HUES48 (cell line): ENCODE measurements at regions not wholly inside any gene's neighbourhood (a gene's known extent, or its start where the extent isn't known, plus 50 kb on each side); places are given as distances from the start of the nearest gene placed in this dataset.
"Not testable (repeated sequence)": the region's sequence is repeated elsewhere in the genome, so short reads cannot be mapped to it uniquely, and the experiment has no call there.

Experiments
- H3K27ac ChIP-seq: one replicate; pipeline ENCODE4 v1.7.0; 2013; ENCODE audit warnings: low read depth, low read length, inconsistent platforms
- H3K27me3 ChIP-seq: 2 replicates; pipeline ENCODE4 v1.6.1; 2013; ENCODE audit warnings: mild to moderate bottlenecking, low read length; ENCODE audit not compliant: control insufficient read depth, insufficient read depth
- H3K36me3 ChIP-seq: 2 replicates; pipeline ENCODE4 v1.6.1; 2013; ENCODE audit warnings: low read length; ENCODE audit not compliant: control insufficient read depth, insufficient read depth
- H3K4me1 ChIP-seq: 2 replicates; pipeline ENCODE4 v1.6.1; 2013; ENCODE audit warnings: mild to moderate bottlenecking, low read length; ENCODE audit not compliant: control insufficient read depth, insufficient read depth
- H3K4me3 ChIP-seq: 2 replicates; pipeline ENCODE4 v1.5.1; 2013; ENCODE audit warnings: mild to moderate bottlenecking, low read depth, low read length
- H3K9ac ChIP-seq: 2 replicates; pipeline ENCODE4 v1.6.1; 2013; ENCODE audit warnings: mild to moderate bottlenecking, low read depth, low read length, moderate library complexity
- H3K9me3 ChIP-seq: 2 replicates; pipeline ENCODE4 v1.6.1; 2013; ENCODE audit warnings: low read length; ENCODE audit not compliant: control insufficient read depth, insufficient read depth

DNA sequence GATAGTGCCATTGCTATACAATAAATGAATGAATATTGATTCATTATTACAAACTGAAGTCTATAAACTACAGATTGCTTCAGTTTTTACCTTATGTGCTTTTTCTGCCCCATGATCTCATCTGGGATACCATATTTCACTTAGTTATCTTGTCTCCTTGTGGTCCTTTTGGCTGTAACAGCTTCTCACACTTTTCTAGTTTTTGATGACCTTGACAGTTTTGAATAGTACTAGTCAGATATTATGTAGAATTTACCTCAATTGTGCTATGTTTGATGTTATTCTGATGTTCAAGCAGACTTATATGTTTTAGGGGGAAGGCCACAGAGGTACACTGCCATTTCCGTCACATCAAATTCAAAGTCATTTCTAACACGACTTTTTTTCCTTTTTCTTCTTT is 2364.3 kb upstream of the ACO1 start:
- H3K27me3 ChIP-seq, result no peaks in the 10 kb centered on the region
- H3K9ac ChIP-seq, result no peak overlapping the region
- H3K36me3 ChIP-seq, result no peaks in the 10 kb centered on the region
- no peaks in the 10 kb centered on the region for H3K4me1 ChIP-seq
- no peaks in the 10 kb centered on the region for H3K9me3 ChIP-seq
- no peak overlapping the region for H3K27ac ChIP-seq
- no peak overlapping the region for H3K4me3 ChIP-seq

- H3K27ac ChIP-seq, result no peak overlapping the region
- H3K9ac ChIP-seq, result no peak overlapping the region
Measured at GRCh38 chr9:30035761-30036160, 2348.7 kb upstream of the ACO1 start.

DNA sequence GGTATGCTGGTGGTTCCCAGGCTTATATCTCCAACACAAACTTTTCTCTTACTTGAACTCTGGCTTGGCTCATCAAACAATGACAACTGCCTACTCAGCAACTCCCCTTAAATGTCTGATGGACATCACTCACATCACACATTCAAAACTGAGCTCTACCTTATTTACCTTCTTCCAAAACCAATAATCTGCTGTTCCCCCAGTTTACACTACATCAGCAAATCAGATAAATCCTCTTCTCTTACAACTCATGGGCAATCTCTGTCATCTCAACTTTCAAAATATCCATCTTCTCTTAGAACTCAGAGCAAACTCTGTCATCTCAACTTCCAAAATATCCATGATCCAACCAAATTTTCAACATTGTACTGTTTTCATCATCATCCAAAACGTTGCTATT is 2347.9 kb upstream of the ACO1 start:
- Histone ChIP-seq H3K9me3 (no peaks in the 10 kb centered on the region), H3K9ac (no peak overlapping the region), H3K4me1 (no peaks in the 10 kb centered on the region), H3K27me3 (no peaks in the 10 kb centered on the region), H3K4me3 (no peak overlapping the region), H3K36me3 (no peaks in the 10 kb centered on the region), H3K27ac (no peak overlapping the region)

More at GRCh38 chr9:30035761-30036160, 2348.7 kb upstream of the ACO1 start:
- H3K9me3 ChIP-seq, result no peaks in the 10 kb centered on the region
- H3K27me3 ChIP-seq, result no peaks in the 10 kb centered on the region
- H3K4me3 ChIP-seq, result no peak overlapping the region
- H3K36me3 ChIP-seq, result no peaks in the 10 kb centered on the region
- no peaks in the 10 kb centered on the region for H3K4me1 ChIP-seq

- no peaks in the 10 kb centered on the region for H3K27me3 ChIP-seq
- H3K36me3 ChIP-seq, result no peaks in the 10 kb centered on the region
- H3K9me3 ChIP-seq, result no peaks in the 10 kb centered on the region
- no peak overlapping the region for H3K27ac ChIP-seq
- H3K4me1 ChIP-seq, result no peaks in the 10 kb centered on the region
- no peak overlapping the region for H3K9ac ChIP-seq
- H3K4me3 ChIP-seq, result no peak overlapping the region
Measured at GRCh38 chr9:30039712-30040111, 2344.7 kb upstream of the ACO1 start.

- Histone ChIP-seq H3K4me1 (no peaks in the 10 kb centered on the region), H3K27me3 (no peaks in the 10 kb centered on the region), H3K4me3 (no peak overlapping the region), H3K9ac (no peak overlapping the region), H3K36me3 (no peaks in the 10 kb centered on the region), H3K9me3 (no peaks in the 10 kb centered on the region), H3K27ac (no peak overlapping the region)
Measured at GRCh38 chr9:30048396-30048795, 2336.0 kb upstream of the ACO1 start.

GRCh38 chr9:30058463-30058862 is 2326.0 kb upstream of the ACO1 start:
- no peak overlapping the region for H3K27ac ChIP-seq
- H3K9ac ChIP-seq, result no peak overlapping the region
- H3K9me3 ChIP-seq, result no peaks in the 10 kb centered on the region
- no peak overlapping the region for H3K4me3 ChIP-seq
- H3K4me1 ChIP-seq, result no peaks in the 10 kb centered on the region
- H3K36me3 ChIP-seq, result no peaks in the 10 kb centered on the region
- H3K27me3 ChIP-seq, result no peaks in the 10 kb centered on the region

DNA sequence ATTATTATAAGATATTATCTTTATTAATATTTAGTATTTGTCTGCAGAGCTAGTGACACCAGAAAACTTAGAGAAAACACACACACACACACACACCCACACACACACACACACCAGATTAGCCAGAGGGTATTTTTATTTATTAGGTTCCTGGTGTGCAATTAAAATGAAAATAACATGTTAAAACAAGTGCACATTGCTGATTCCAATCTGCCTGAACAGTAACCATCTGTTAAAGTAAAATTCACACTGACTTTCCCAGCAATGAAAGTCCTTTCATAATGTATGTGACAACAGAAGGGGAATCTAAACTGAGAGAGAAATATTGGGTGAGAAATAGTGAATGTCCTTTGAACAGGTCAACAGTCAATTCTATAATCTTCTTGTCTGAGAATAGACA is 2323.5 kb upstream of the ACO1 start:
- H3K27ac ChIP-seq, result no peak overlapping the region
- no peaks in the 10 kb centered on the region for H3K4me1 ChIP-seq
- H3K9ac ChIP-seq, result no peak overlapping the region
- H3K9me3 ChIP-seq, result no peaks in the 10 kb centered on the region
- no peak overlapping the region for H3K4me3 ChIP-seq
- no peaks in the 10 kb centered on the region for H3K36me3 ChIP-seq
- no peaks in the 10 kb centered on the region for H3K27me3 ChIP-seq

GRCh38 chr9:30065888-30066287 is 2318.6 kb upstream of the ACO1 start:
- Histone ChIP-seq H3K4me3 (no peak overlapping the region), H3K27ac (no peak overlapping the region), H3K4me1 (no peaks in the 10 kb centered on the region), H3K36me3 (no peaks in the 10 kb centered on the region), H3K27me3 (no peaks in the 10 kb centered on the region), H3K9ac (no peak overlapping the region), H3K9me3 (no peaks in the 10 kb centered on the region)

GRCh38 chr9:30069236-30069635 is 2315.2 kb upstream of the ACO1 start:
- H3K27me3 ChIP-seq, H3K9ac ChIP-seq, H3K9me3 ChIP-seq, H3K4me3 ChIP-seq, H3K36me3 ChIP-seq, H3K4me1 ChIP-seq, H3K27ac ChIP-seq: not testable (repeated sequence)

DNA sequence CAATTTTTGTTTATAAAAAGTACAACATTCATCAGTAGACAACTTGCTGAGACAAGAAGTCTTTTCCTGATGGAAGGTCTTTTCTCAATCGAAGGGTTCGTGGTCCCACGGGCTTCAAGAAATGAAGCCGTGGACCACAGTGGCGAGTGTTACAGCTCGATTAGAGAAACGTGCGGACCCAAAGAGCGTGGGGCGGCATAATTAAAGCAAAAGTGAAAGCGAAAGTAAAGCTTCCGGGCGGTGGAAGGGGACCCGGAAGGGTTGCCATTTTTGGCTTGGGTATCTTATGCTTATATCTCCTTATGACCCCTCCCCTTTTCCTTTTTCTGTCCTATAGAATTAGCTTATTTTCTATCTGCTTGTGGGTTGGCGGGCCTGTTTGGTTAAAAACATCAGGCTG is 2309.4 kb upstream of the ACO1 start:
- no peak overlapping the region for H3K4me3 ChIP-seq
- peaks cover 3% of the 10 kb centered on the region; the same call in 1 of the 2 replicates for H3K9me3 ChIP-seq
- H3K27me3 ChIP-seq, result no peaks in the 10 kb centered on the region
- H3K4me1 ChIP-seq, result no peaks in the 10 kb centered on the region
- H3K36me3 ChIP-seq, result no peaks in the 10 kb centered on the region
- no peak overlapping the region for H3K27ac ChIP-seq
- no peak overlapping the region for H3K9ac ChIP-seq

GRCh38 chr9:30075451-30076199 is 2308.8 kb upstream of the ACO1 start:
- Histone ChIP-seq H3K4me3 (no peak overlapping the region), H3K4me1 (no peaks in the 10 kb centered on the region), H3K9ac (no peak overlapping the region), H3K27ac (no peak overlapping the region), H3K9me3 (peaks cover 3% of the 10 kb centered on the region; the same call in 1 of the 2 replicates), H3K36me3 (no peaks in the 10 kb centered on the region), H3K27me3 (no peaks in the 10 kb centered on the region)
